HCT116 (cell line): ENCODE measurements at regions not wholly inside any gene's neighbourhood (a gene's known extent, or its start where the extent isn't known, plus 50 kb on each side); places are given as distances from the start of the nearest gene placed in this dataset.

Experiments
- ATAC-seq: fragments of 200-7000 bp; cut with Tn5 transposase; 2 replicates; pipeline ENCODE4 v1.9.1; 2020; ENCODE audit warnings: mild to moderate bottlenecking, moderate library complexity
- BruUV-seq: library from RNA; stranded (reverse); fragments of 400-500 nt; replicated peaks from 2 replicates; lab custom pipeline; 2021; lab: Mats Ljungman, UMichigan
- CTCF ChIA-PET: fragments of 300-600 bp; sonication (Branson Sonifier 250); formaldehyde crosslinking; loops from one replicate; lab custom pipeline; 2021; ENCODE audit warnings: antibody characterized with exemption; lab: Charles Lee
- POLR2A ChIA-PET: fragments of 300-600, 350-600 bp; sonication (Branson Sonifier 250); formaldehyde crosslinking; loops from one replicate; lab custom pipeline; 2021; ENCODE audit warnings: antibody characterized with exemption; lab: Charles Lee
- RAD21 ChIA-PET, 2 experiments: fragments of 300-600 bp; sonication (Branson Sonifier 250); formaldehyde crosslinking; loops; one replicate each; lab custom pipeline; 2023; ENCODE audit warnings: low total read pairs in 2 of 2; ENCODE audit not compliant: uncharacterized antibody in 2 of 2, unreplicated experiment in 2 of 2, low non-redundant PET in 1 of 2; lab: Charles Lee
- DNase-seq: peaks from one replicate; pipeline ENCODE4 v3.0.0-alpha.2; 2010; ENCODE audit warnings: low read depth, low spot score
- H2AFZ ChIP-seq: fragments of 200-600 bp; shearing (Covaris generic), sonication (generic); 2 replicates; pipeline ENCODE4 v1.6.1; 2017; ENCODE audit warnings: low read depth, mixed run types, mixed read lengths, antibody characterized with exemption, low read length; ENCODE audit not compliant: poor library complexity, severe bottlenecking
- H3K27ac ChIP-seq: 2 replicates; pipeline ENCODE4 v1.5.1; 2012; ENCODE audit warnings: low read depth, low read length
- H3K27me3 ChIP-seq: fragments of 200-600 bp; sonication (generic); 2 replicates; pipeline ENCODE4 v1.6.1; 2016; ENCODE audit warnings: mixed run types, low read length, mixed read lengths; ENCODE audit not compliant: insufficient read depth
- H3K36me3 ChIP-seq, 2 experiments: fragments of 200-500 bp in 1 of 2; fragments of 200-600 bp in 1 of 2; sonication (Bioruptor generic) in 1 of 2; sonication (generic) in 1 of 2; 2 replicates each; pipeline versions ENCODE4 v1.5.1 to v1.6.1; 2014 to 2016; ENCODE audit warnings: low read length in 2 of 2, inconsistent platforms in 1 of 2, mixed read lengths in 1 of 2, mixed run types in 1 of 2; ENCODE audit not compliant: insufficient read depth in 2 of 2, control insufficient read depth in 1 of 2
- H3K4me1 ChIP-seq, 2 experiments: fragments of 200-600 bp in 1 of 2; sonication (generic) in 1 of 2; 2 replicates each; pipeline versions ENCODE4 v1.5.1 to v1.6.1; 2012 to 2017; ENCODE audit warnings: low read length in 2 of 2, inconsistent platforms in 1 of 2, mild to moderate bottlenecking in 1 of 2, mixed read lengths in 1 of 2, mixed run types in 1 of 2, moderate library complexity in 1 of 2; ENCODE audit not compliant: insufficient read depth in 2 of 2, control insufficient read depth in 1 of 2
- H3K4me2 ChIP-seq: fragments of 200-600 bp; sonication (generic); 2 replicates; pipeline ENCODE4 v1.6.1; 2017; ENCODE audit warnings: mixed run types, low read length, mixed read lengths
- H3K4me3 ChIP-seq, 2 experiments: fragments of 200-600 bp in 1 of 2; sonication (generic) in 1 of 2; replicated peaks in 1 of 2; 2 replicates each; pipeline ENCODE4 v1.5.1; 2011 to 2016; ENCODE audit warnings: low read length in 2 of 2, control low read depth in 1 of 2, low read depth in 1 of 2, mild to moderate bottlenecking in 1 of 2, mixed read lengths in 1 of 2, mixed run types in 1 of 2
- H3K79me2 ChIP-seq: fragments of 200-600 bp; sonication (generic); 2 replicates; pipeline ENCODE4 v1.6.1; 2017; ENCODE audit warnings: mild to moderate bottlenecking, mixed run types, low read length, moderate library complexity, mixed read lengths; ENCODE audit not compliant: insufficient read depth
- H3K9ac ChIP-seq: fragments of 200-600 bp; sonication (generic); 2 replicates; pipeline ENCODE4 v1.6.1; 2016; ENCODE audit warnings: low read length, mixed read lengths
- H3K9me2 ChIP-seq: fragments of 200-600 bp; sonication (generic), shearing (Covaris generic); 2 replicates; pipeline ENCODE4 v1.6.1; 2017; ENCODE audit warnings: mixed run types, mild to moderate bottlenecking, moderate library complexity; ENCODE audit not compliant: insufficient read depth
- H3K9me3 ChIP-seq, 2 experiments: fragments of 200-500 bp in 1 of 2; fragments of 200-600 bp in 1 of 2; sonication (Bioruptor generic) in 1 of 2; sonication (generic) in 1 of 2; 2 replicates each; pipeline ENCODE4 v1.6.1; 2014 to 2017; ENCODE audit warnings: low read length in 2 of 2, mixed read lengths in 2 of 2, inconsistent platforms in 1 of 2, low read depth in 1 of 2, mild to moderate bottlenecking in 1 of 2, mixed run types in 1 of 2, moderate library complexity in 1 of 2; ENCODE audit not compliant: control insufficient read depth in 1 of 2, insufficient read depth in 1 of 2
- H4K20me1 ChIP-seq: fragments of 200-600 bp; sonication (generic), shearing (Covaris generic); 2 replicates; pipeline ENCODE4 v1.6.1; 2017; ENCODE audit warnings: mixed run types, mild to moderate bottlenecking, moderate library complexity; ENCODE audit not compliant: insufficient read depth
- CEBPB ChIP-seq: IDR thresholded peaks from 2 replicates; pipeline ENCODE4 v1.6.1; 2012; ENCODE audit warnings: low read depth
- EGR1 ChIP-seq: IDR thresholded peaks from 2 replicates; pipeline ENCODE4 v1.6.1; 2012; ENCODE audit warnings: low read depth
- ELF1 ChIP-seq: IDR thresholded peaks from 2 replicates; pipeline ENCODE4 v1.6.1; 2012; ENCODE audit warnings: low read depth, borderline replicate concordance
- EZH2 ChIP-seq: fragments of 200-600 bp; sonication (generic); IDR thresholded peaks from 2 replicates; pipeline ENCODE4 v1.6.1; 2017; ENCODE audit warnings: antibody characterized with exemption, mixed run types
- EZH2phosphoT487 ChIP-seq: fragments of 200-600 bp; IDR thresholded peaks from 2 replicates; pipeline ENCODE4 v1.6.1; 2018; ENCODE audit warnings: antibody characterized with exemption, borderline replicate concordance
- FOSL1 ChIP-seq: IDR thresholded peaks from 2 replicates; pipeline ENCODE4 v1.6.1; 2012; ENCODE audit warnings: low read depth
- JUND ChIP-seq: IDR thresholded peaks from 2 replicates; pipeline ENCODE4 v1.6.1; 2012
- POLR2A ChIP-seq: IDR thresholded peaks from 2 replicates; pipeline ENCODE4 v1.7.0; 2011; ENCODE audit warnings: borderline replicate concordance; ENCODE audit not compliant: insufficient read depth, insufficient read length; ENCODE audit errors: extremely low read depth
- POLR2AphosphoS5 ChIP-seq: IDR thresholded peaks from 2 replicates; pipeline ENCODE4 v1.6.1; 2011; ENCODE audit warnings: mild to moderate bottlenecking, low read depth, low read length, moderate library complexity
- RAD21 ChIP-seq: IDR thresholded peaks from 2 replicates; pipeline ENCODE4 v1.6.1; 2012; ENCODE audit warnings: low read depth, mild to moderate bottlenecking
- REST ChIP-seq: IDR thresholded peaks from 2 replicates; pipeline ENCODE4 v1.6.1; 2012; ENCODE audit warnings: low read depth
- SIN3A ChIP-seq: IDR thresholded peaks from 2 replicates; pipeline ENCODE4 v1.6.1; 2012; ENCODE audit warnings: low read depth
- SP1 ChIP-seq: IDR thresholded peaks from 2 replicates; pipeline ENCODE4 v1.6.1; 2012; ENCODE audit warnings: low read depth
- TCF7L2 ChIP-seq: IDR thresholded peaks from 2 replicates; pipeline ENCODE4 v1.7.0; 2011; ENCODE audit warnings: borderline replicate concordance, inconsistent platforms; ENCODE audit not compliant: insufficient read depth, insufficient read length; ENCODE audit errors: extremely low read depth
- ZFX ChIP-seq: fragments of 450-650 bp; IDR thresholded peaks from 2 replicates; pipeline ENCODE4 v1.6.1; 2017
- ZNF274 ChIP-seq: fragments of 200-500 bp; sonication (Bioruptor generic); IDR thresholded peaks from 2 replicates; pipeline ENCODE4 v1.6.1; 2014; ENCODE audit warnings: mild to moderate bottlenecking, low read depth, low read length, inconsistent platforms
- intact Hi-C: fragments of 100-400 bp; cut with micrococcal nuclease; formaldehyde crosslinking; loops from 2 replicates; pipeline ENCODE4 v1.10.0; 2022
- TF ChIP-seq, protein P1 (sequence below), 3 experiments: fragments of 200-600 bp in 1 of 3; sonication (generic) in 1 of 3; IDR thresholded peaks in 2 of 3; conservative IDR thresholded peaks in 1 of 3; 2 replicates each; pipeline ENCODE4 v1.5.1; 2012 to 2017; ENCODE audit warnings: low read depth in 2 of 3, low read length in 2 of 3, antibody characterized with exemption in 1 of 3, borderline replicate concordance in 1 of 3, control low read depth in 1 of 3, mild to moderate bottlenecking in 1 of 3, mixed read lengths in 1 of 3, mixed run types in 1 of 3, moderate library complexity in 1 of 3; ENCODE audit not compliant: insufficient read depth in 1 of 3
- TF ChIP-seq, protein P2 (sequence below): IDR thresholded peaks from 2 replicates; pipeline ENCODE4 v1.6.1; 2012
- TF ChIP-seq, protein P3 (sequence below): IDR thresholded peaks from 2 replicates; pipeline ENCODE4 v1.6.1; 2012

DNA sequence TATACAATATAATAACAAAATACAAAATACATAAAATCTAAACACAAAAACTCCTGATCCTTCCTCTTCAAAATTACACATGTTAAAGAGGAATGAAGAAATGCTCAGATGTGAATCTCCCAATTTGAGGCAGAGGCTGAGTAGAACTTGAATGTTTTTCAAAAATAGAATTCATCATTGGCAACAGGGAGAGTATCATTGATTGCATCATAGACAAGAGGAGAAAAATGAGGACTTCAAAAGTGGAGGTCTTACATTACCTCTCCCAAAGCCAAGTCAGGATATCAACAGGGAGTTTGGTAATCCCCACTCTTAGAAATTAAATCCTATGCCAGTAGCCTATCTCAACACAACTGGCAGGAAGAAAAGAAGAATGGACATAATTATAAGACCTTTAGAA, 2023.9 kb upstream of the CELF4 start:
- no peak overlapping the region for H3K9ac ChIP-seq
- BruUV-seq: no TSS peak
- DNase-seq: no peak
- H3K27ac ChIP-seq: no peak overlapping the region
- peaks cover 0 to 4% of the 10 kb centered on the region in 2 experiments; a peak in 2 of 4 replicates for H3K9me3 ChIP-seq
- H4K20me1 ChIP-seq: no peaks in the 10 kb centered on the region
- no peaks in the 10 kb centered on the region for H3K9me2 ChIP-seq
- no peaks in the 10 kb centered on the region for H3K4me1 ChIP-seq
- ChIA-PET CTCF (no interaction called here), RAD21 (no interaction called here), POLR2A (no interaction called here)
- no peaks in the 10 kb centered on the region for H3K36me3 ChIP-seq
- no peak for ATAC-seq
- H3K4me2 ChIP-seq: no peak overlapping the region
- TF ChIP-seq EZH2phosphoT487: no peak
- no peak for TF ChIP-seq POLR2AphosphoS5
- no peak for TF ChIP-seq POLR2A
- no peak for TF ChIP-seq ZNF274
- TF ChIP-seq SIN3A: no peak
- no peak for TF ChIP-seq FOSL1
- TF ChIP-seq TCF7L2: no peak
- no peak for TF ChIP-seq EGR1
- TF ChIP-seq JUND: no peak
- no peak for TF ChIP-seq EZH2
- TF ChIP-seq RAD21: no peak
- TF ChIP-seq SP1: no peak
- no peak for TF ChIP-seq CEBPB
- TF ChIP-seq, protein P1, sequence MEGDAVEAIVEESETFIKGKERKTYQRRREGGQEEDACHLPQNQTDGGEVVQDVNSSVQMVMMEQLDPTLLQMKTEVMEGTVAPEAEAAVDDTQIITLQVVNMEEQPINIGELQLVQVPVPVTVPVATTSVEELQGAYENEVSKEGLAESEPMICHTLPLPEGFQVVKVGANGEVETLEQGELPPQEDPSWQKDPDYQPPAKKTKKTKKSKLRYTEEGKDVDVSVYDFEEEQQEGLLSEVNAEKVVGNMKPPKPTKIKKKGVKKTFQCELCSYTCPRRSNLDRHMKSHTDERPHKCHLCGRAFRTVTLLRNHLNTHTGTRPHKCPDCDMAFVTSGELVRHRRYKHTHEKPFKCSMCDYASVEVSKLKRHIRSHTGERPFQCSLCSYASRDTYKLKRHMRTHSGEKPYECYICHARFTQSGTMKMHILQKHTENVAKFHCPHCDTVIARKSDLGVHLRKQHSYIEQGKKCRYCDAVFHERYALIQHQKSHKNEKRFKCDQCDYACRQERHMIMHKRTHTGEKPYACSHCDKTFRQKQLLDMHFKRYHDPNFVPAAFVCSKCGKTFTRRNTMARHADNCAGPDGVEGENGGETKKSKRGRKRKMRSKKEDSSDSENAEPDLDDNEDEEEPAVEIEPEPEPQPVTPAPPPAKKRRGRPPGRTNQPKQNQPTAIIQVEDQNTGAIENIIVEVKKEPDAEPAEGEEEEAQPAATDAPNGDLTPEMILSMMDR (IDR thresholded peaks at IDR 0.05 in 2 of 3, conservative IDR thresholded peaks at IDR 0.05 in 1 of 3; ENCODE audit: borderline replicate concordance in 1 of 3, insufficient read depth in 1 of 3, low read depth in 2 of 3, low read length in 2 of 3): no peak
- no peak for TF ChIP-seq REST
- TF ChIP-seq, protein P2, sequence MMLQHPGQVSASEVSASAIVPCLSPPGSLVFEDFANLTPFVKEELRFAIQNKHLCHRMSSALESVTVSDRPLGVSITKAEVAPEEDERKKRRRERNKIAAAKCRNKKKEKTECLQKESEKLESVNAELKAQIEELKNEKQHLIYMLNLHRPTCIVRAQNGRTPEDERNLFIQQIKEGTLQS: no peak
- no peak for TF ChIP-seq ZFX
- TF ChIP-seq ELF1: no peak
- TF ChIP-seq, protein P3, sequence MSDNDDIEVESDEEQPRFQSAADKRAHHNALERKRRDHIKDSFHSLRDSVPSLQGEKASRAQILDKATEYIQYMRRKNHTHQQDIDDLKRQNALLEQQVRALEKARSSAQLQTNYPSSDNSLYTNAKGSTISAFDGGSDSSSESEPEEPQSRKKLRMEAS: no peak
- no peak overlapping the region for H3K4me3 ChIP-seq
- H2AFZ ChIP-seq: no peak overlapping the region
- intact Hi-C loops: loop anchor here (10.0 kb wide), 1 partner anchor 705 kb away; no protein-coding TSS in a partner anchor
- H3K79me2 ChIP-seq: no peaks in the 10 kb centered on the region
- H3K27me3 ChIP-seq: no peaks in the 10 kb centered on the region
